ENCODE measurements at regions not wholly inside any gene's neighbourhood (a gene's known extent, or its start where the extent isn't known, plus 50 kb on each side); places are given as distances from the start of the nearest gene placed in this dataset.

- H3K27me3 ChIP-seq (ENCODE audit: control insufficient read depth, extremely low read depth, insufficient read depth, low read length), result no peaks in the 10 kb centered on the region
- dilution Hi-C loops (cut with MboI; ENCODE audit: extremely low pct_ligation_motif_present, low sequenced_read_pairs), result no loop called here
- H3K27ac ChIP-seq (ENCODE audit: control insufficient read depth, insufficient read depth, low read length), result no peak overlapping the region
- H3K36me3 ChIP-seq (ENCODE audit: control insufficient read depth in 2 of 2, extremely low read depth in 1 of 2, insufficient read depth in 2 of 2, low read length in 2 of 2), result no peaks in the 10 kb centered on the region
- H3K9me1 ChIP-seq (ENCODE audit: control insufficient read depth, extremely low read depth, insufficient read depth, low read length), result no peaks in the 10 kb centered on the region
- no peak for TF ChIP-seq EZH2 (IDR thresholded peaks at IDR 0.05; ENCODE audit: low read length)
- TF ChIP-seq CTCF (optimal IDR thresholded peaks at IDR 0.05 in 1 of 3, IDR thresholded peaks at IDR 0.05 in 1 of 3, conservative IDR thresholded peaks at IDR 0.05 in 1 of 3; ENCODE audit: extremely low read depth in 1 of 3, insufficient read depth in 2 of 3, low read length in 3 of 3), result no peak
- no peak overlapping the region for H3K9ac ChIP-seq (ENCODE audit: control insufficient read depth, extremely low read depth, insufficient read depth, low read length)
- H2AFZ ChIP-seq (ENCODE audit: control insufficient read depth, low read length), result no peak overlapping the region
- no peak overlapping the region for H3K4me2 ChIP-seq (ENCODE audit: control insufficient read depth, extremely low read depth, insufficient read depth, low read depth, low read length)
- no peaks in the 10 kb centered on the region for H3K4me1 ChIP-seq (ENCODE audit: control insufficient read depth, extremely low read depth, insufficient read depth, low read length)
- no peak overlapping the region for H3K4me3 ChIP-seq (ENCODE audit: control insufficient read depth in 2 of 3, extremely low read depth in 1 of 3, insufficient read depth in 2 of 3, low read depth in 1 of 3, low read length in 3 of 3)
- H3K79me2 ChIP-seq (ENCODE audit: control insufficient read depth, insufficient read depth, low read length), result no peaks in the 10 kb centered on the region
- no peaks in the 10 kb centered on the region for H4K20me1 ChIP-seq (ENCODE audit: control insufficient read depth, extremely low read depth, insufficient read depth, low read length)
- no peaks in the 10 kb centered on the region for H3K9me3 ChIP-seq (ENCODE audit: control insufficient read depth, low read depth, low read length)
- FAIRE-seq, result no peak
- no peak for DNase-seq (ENCODE audit: low read depth, low spot score)
These were observed 81.1 kb upstream of the NYAP2 start for GRCh38 chr2:225318440-225318839.

- Histone ChIP-seq H3K9me1 (ENCODE audit: control insufficient read depth, extremely low read depth, insufficient read depth, low read length) (no peaks in the 10 kb centered on the region), H3K4me1 (ENCODE audit: control insufficient read depth, extremely low read depth, insufficient read depth, low read length) (no peaks in the 10 kb centered on the region), H3K27me3 (ENCODE audit: control insufficient read depth, extremely low read depth, insufficient read depth, low read length) (no peaks in the 10 kb centered on the region), H3K4me3 (ENCODE audit: control insufficient read depth in 2 of 3, extremely low read depth in 1 of 3, insufficient read depth in 2 of 3, low read depth in 1 of 3, low read length in 3 of 3) (no peak overlapping the region), H4K20me1 (ENCODE audit: control insufficient read depth, extremely low read depth, insufficient read depth, low read length) (no peaks in the 10 kb centered on the region), H3K9me3 (ENCODE audit: control insufficient read depth, low read depth, low read length) (no peaks in the 10 kb centered on the region), H3K4me2 (ENCODE audit: control insufficient read depth, extremely low read depth, insufficient read depth, low read depth, low read length) (no peak overlapping the region), H3K36me3 (ENCODE audit: control insufficient read depth in 2 of 2, extremely low read depth in 1 of 2, insufficient read depth in 2 of 2, low read length in 2 of 2) (no peaks in the 10 kb centered on the region), H3K79me2 (ENCODE audit: control insufficient read depth, insufficient read depth, low read length) (no peaks in the 10 kb centered on the region), H3K9ac (ENCODE audit: control insufficient read depth, extremely low read depth, insufficient read depth, low read length) (no peak overlapping the region), H3K27ac (ENCODE audit: control insufficient read depth, insufficient read depth, low read length) (no peak overlapping the region), H2AFZ (ENCODE audit: control insufficient read depth, low read length) (no peak overlapping the region)
- DNase-seq (ENCODE audit: low read depth, low spot score) (no peak), FAIRE-seq (no peak)
- dilution Hi-C loops (cut with MboI; ENCODE audit: extremely low pct_ligation_motif_present, low sequenced_read_pairs), result no loop called here
- TF ChIP-seq CTCF (optimal IDR thresholded peaks at IDR 0.05 in 1 of 3, IDR thresholded peaks at IDR 0.05 in 1 of 3, conservative IDR thresholded peaks at IDR 0.05 in 1 of 3; ENCODE audit: extremely low read depth in 1 of 3, insufficient read depth in 2 of 3, low read length in 3 of 3), result no peak
- TF ChIP-seq EZH2 (IDR thresholded peaks at IDR 0.05; ENCODE audit: low read length), result no peak
These were observed 82.3 kb upstream of the NYAP2 start for GRCh38 chr2:225317186-225317585.

All from keratinocyte (primary cell).